ENCODE measurements at regions not wholly inside any gene's neighbourhood (a gene's known extent, or its start where the extent isn't known, plus 50 kb on each side); places are given as distances from the start of the nearest gene placed in this dataset.

- 42% methylated on average over 4 of the region's 4 CpGs for WGBS (ENCODE audit: insufficient coverage)
- Histone ChIP-seq H4K20me1 (ENCODE audit: control insufficient read depth, insufficient read depth, low read length, poor library complexity, severe bottlenecking) (no peaks in the 10 kb centered on the region), H3K27me3 (replicated peaks in 1 of 4; ENCODE audit: control extremely low read depth in 1 of 4, control insufficient read depth in 3 of 4, insufficient read depth in 4 of 4, low read length in 3 of 4) (no peaks in the 10 kb centered on the region), H2AFZ (ENCODE audit: insufficient read depth, low read depth, low read length, poor library complexity, severe bottlenecking) (no peak overlapping the region), H3K27ac (ENCODE audit: low read length in 2 of 2) (no peak overlapping the region), H3K4me3 (ENCODE audit: control extremely low read depth in 1 of 5, extremely low read depth in 1 of 5, insufficient read depth in 1 of 5, low read depth in 2 of 5, low read length in 4 of 5) (no peak overlapping the region), H3K9me3 (ENCODE audit: control extremely low read depth in 1 of 3, control insufficient read depth in 2 of 3, insufficient read depth in 1 of 3, low read length in 2 of 3) (no peaks in the 10 kb centered on the region), H3K4me1 (ENCODE audit: control insufficient read depth in 2 of 2, insufficient read depth in 2 of 2, low read length in 2 of 2) (no peaks in the 10 kb centered on the region), H3K79me2 (ENCODE audit: control insufficient read depth, insufficient read depth, low read length) (no peaks in the 10 kb centered on the region), H3K9ac (ENCODE audit: low read length) (no peak overlapping the region), H3K4me2 (replicated peaks; ENCODE audit: low read depth, low read length, poor library complexity, severe bottlenecking) (no peak overlapping the region), H3K36me3 (replicated peaks in 1 of 2; ENCODE audit: control extremely low read depth in 1 of 2, control insufficient read depth in 1 of 2, extremely low read depth in 1 of 2, insufficient read depth in 2 of 2, low read length in 1 of 2) (no peaks in the 10 kb centered on the region)
- CTCF ChIA-PET, result no interaction called here
- H3K9me3 Mint-ChIP-seq (ENCODE audit: insufficient read depth), result peaks cover 3% of the 10 kb centered on the region
- POLR2A ChIA-PET, result no interaction called here
- intact Hi-C loops (cut with micrococcal nuclease), result no loop called here
- DNase-seq (no peak), ATAC-seq (ENCODE audit: low read depth) (no peak)
- no peak overlapping the region for H3K4me3 Mint-ChIP-seq
- H3K27ac Mint-ChIP-seq, result no peak overlapping the region
- no peaks in the 10 kb centered on the region for H3K27me3 Mint-ChIP-seq
- TF ChIP-seq EZH2 (IDR thresholded peaks at IDR 0.05; ENCODE audit: borderline replicate concordance, insufficient read depth, low read depth, low read length, poor library complexity, severe bottlenecking), result no peak
- TF ChIP-seq CTCF (IDR thresholded peaks at IDR 0.05), result no peak
- no peaks in the 10 kb centered on the region for H3K4me1 Mint-ChIP-seq
These were observed 321.3 kb upstream of the SPTLC3 start for GRCh38 chr20:12687476-12687875.

GRCh38 chr20:12695937-12696336 lies 312.8 kb upstream of the SPTLC3 start:
- TF ChIP-seq EZH2 (IDR thresholded peaks at IDR 0.05; ENCODE audit: borderline replicate concordance, insufficient read depth, low read depth, low read length, poor library complexity, severe bottlenecking) (no peak), CTCF (IDR thresholded peaks at IDR 0.05) (no peak)
- H3K27ac Mint-ChIP-seq, result no peak overlapping the region
- H3K4me1 Mint-ChIP-seq, result no peaks in the 10 kb centered on the region
- H3K9me3 Mint-ChIP-seq (ENCODE audit: insufficient read depth), result no peaks in the 10 kb centered on the region
- H3K27ac ChIP-seq (ENCODE audit: low read length in 2 of 2), result no peak overlapping the region
- no peak for ATAC-seq (ENCODE audit: low read depth)
- H3K4me2 ChIP-seq (replicated peaks; ENCODE audit: low read depth, low read length, poor library complexity, severe bottlenecking), result no peak overlapping the region
- H3K4me3 Mint-ChIP-seq, result no peak overlapping the region
- no peaks in the 10 kb centered on the region for H3K36me3 ChIP-seq (replicated peaks in 1 of 2; ENCODE audit: control extremely low read depth in 1 of 2, control insufficient read depth in 1 of 2, extremely low read depth in 1 of 2, insufficient read depth in 2 of 2, low read length in 1 of 2)
- no peaks in the 10 kb centered on the region for H3K9me3 ChIP-seq (ENCODE audit: control extremely low read depth in 1 of 3, control insufficient read depth in 2 of 3, insufficient read depth in 1 of 3, low read length in 2 of 3)
- no peaks in the 10 kb centered on the region for H3K79me2 ChIP-seq (ENCODE audit: control insufficient read depth, insufficient read depth, low read length)
- WGBS (ENCODE audit: insufficient coverage), result 65% methylated on average over 2 of the region's 3 CpGs
- no peaks in the 10 kb centered on the region for H3K4me1 ChIP-seq (ENCODE audit: control insufficient read depth in 2 of 2, insufficient read depth in 2 of 2, low read length in 2 of 2)
- no peak overlapping the region for H3K9ac ChIP-seq (ENCODE audit: low read length)
- CTCF ChIA-PET, result no interaction called here
- no peak overlapping the region for H2AFZ ChIP-seq (ENCODE audit: insufficient read depth, low read depth, low read length, poor library complexity, severe bottlenecking)
- no peak overlapping the region for H3K4me3 ChIP-seq (ENCODE audit: control extremely low read depth in 1 of 5, extremely low read depth in 1 of 5, insufficient read depth in 1 of 5, low read depth in 2 of 5, low read length in 4 of 5)
- intact Hi-C loops (cut with micrococcal nuclease), result no loop called here
- H3K27me3 ChIP-seq (replicated peaks in 1 of 4; ENCODE audit: control extremely low read depth in 1 of 4, control insufficient read depth in 3 of 4, insufficient read depth in 4 of 4, low read length in 3 of 4), result no peaks in the 10 kb centered on the region
- no peaks in the 10 kb centered on the region for H4K20me1 ChIP-seq (ENCODE audit: control insufficient read depth, insufficient read depth, low read length, poor library complexity, severe bottlenecking)
- H3K27me3 Mint-ChIP-seq, result no peaks in the 10 kb centered on the region
- no peak for DNase-seq
- POLR2A ChIA-PET, result no interaction called here

All from B cell (primary cell).